H9 (cell line): ENCODE measurements at regions not wholly inside any gene's neighbourhood (a gene's known extent, or its start where the extent isn't known, plus 50 kb on each side); places are given as distances from the start of the nearest gene placed in this dataset.

ENCODE experiments used
- DNase-seq: peaks from one replicate; pipeline ENCODE4 v3.0.0-alpha.2; 2017
- H2AFZ ChIP-seq: one replicate; pipeline ENCODE4 v1.6.1; 2013; ENCODE audit warnings: mild to moderate bottlenecking, low read length, control low read depth, moderate library complexity
- H2AK5ac ChIP-seq: 2 replicates; pipeline ENCODE4 v1.6.1; 2013; ENCODE audit warnings: low read length, control low read depth, mixed read lengths; ENCODE audit not compliant: insufficient read length
- H2BK120ac ChIP-seq: one replicate; pipeline ENCODE4 v1.6.1; 2013; ENCODE audit warnings: low read depth, mild to moderate bottlenecking, low read length, control low read depth, inconsistent platforms; ENCODE audit not compliant: poor library complexity, severe bottlenecking
- H2BK12ac ChIP-seq: 2 replicates; pipeline ENCODE4 v1.6.1; 2013; ENCODE audit warnings: low read length, control low read depth, mixed read lengths, low read depth; ENCODE audit not compliant: insufficient read length
- H2BK15ac ChIP-seq: 2 replicates; pipeline ENCODE4 v1.6.1; 2013; ENCODE audit warnings: low read depth, low read length, control low read depth
- H2BK20ac ChIP-seq: one replicate; pipeline ENCODE4 v1.6.1; 2013; ENCODE audit warnings: low read depth, mild to moderate bottlenecking, low read length, control low read depth, inconsistent platforms; ENCODE audit not compliant: poor library complexity, severe bottlenecking
- H2BK5ac ChIP-seq: 2 replicates; pipeline ENCODE4 v1.6.1; 2013; ENCODE audit warnings: low read length, control low read depth, mixed read lengths; ENCODE audit not compliant: insufficient read length
- H3K14ac ChIP-seq: 2 replicates; pipeline ENCODE4 v1.6.1; 2013; ENCODE audit warnings: low read length, control low read depth; ENCODE audit not compliant: insufficient read depth
- H3K18ac ChIP-seq: 2 replicates; pipeline ENCODE4 v1.6.1; 2013; ENCODE audit warnings: low read depth, mild to moderate bottlenecking, mixed read lengths, low read length, control low read depth; ENCODE audit not compliant: insufficient read length
- H3K23ac ChIP-seq: 2 replicates; pipeline ENCODE4 v1.6.1; 2013; ENCODE audit warnings: low read length, control low read depth, mixed read lengths, low read depth; ENCODE audit not compliant: insufficient read length
- H3K23me2 ChIP-seq: 2 replicates; pipeline ENCODE4 v1.6.1; 2013; ENCODE audit warnings: low read depth, mild to moderate bottlenecking, mixed read lengths, low read length, control low read depth; ENCODE audit not compliant: insufficient read length, poor library complexity, severe bottlenecking
- H3K27ac ChIP-seq: 2 replicates; pipeline ENCODE4 v1.5.1; 2013; ENCODE audit warnings: low read length, control low read depth, mixed read lengths, low read depth; ENCODE audit not compliant: insufficient read length
- H3K27me3 ChIP-seq: 2 replicates; pipeline ENCODE4 v1.6.1; 2013; ENCODE audit warnings: low read length, control low read depth, inconsistent platforms; ENCODE audit not compliant: insufficient read depth
- H3K4ac ChIP-seq: 2 replicates; pipeline ENCODE4 v1.6.1; 2013; ENCODE audit warnings: low read depth, mild to moderate bottlenecking, control low read depth, inconsistent platforms, low read length, moderate library complexity
- H3K4me1 ChIP-seq: 2 replicates; pipeline ENCODE4 v1.6.1; 2013; ENCODE audit warnings: low read length, control low read depth, inconsistent platforms; ENCODE audit not compliant: insufficient read depth
- H3K4me2 ChIP-seq: 2 replicates; pipeline ENCODE4 v1.6.1; 2013; ENCODE audit warnings: low read length, control low read depth, mixed read lengths; ENCODE audit not compliant: insufficient read length, insufficient read depth
- H3K56ac ChIP-seq: 2 replicates; pipeline ENCODE4 v1.6.1; 2013; ENCODE audit warnings: low read depth, mild to moderate bottlenecking, mixed read lengths, low read length, control low read depth; ENCODE audit not compliant: insufficient read length
- H3K79me1 ChIP-seq: 2 replicates; pipeline ENCODE4 v1.6.1; 2013; ENCODE audit warnings: low read depth, mild to moderate bottlenecking, moderate library complexity, low read length, control low read depth, inconsistent platforms; ENCODE audit not compliant: insufficient read depth, poor library complexity, severe bottlenecking
- H3K79me2 ChIP-seq: 2 replicates; pipeline ENCODE4 v1.6.1; 2013; ENCODE audit warnings: low read length, control low read depth, inconsistent platforms; ENCODE audit not compliant: insufficient read depth
- H3K9ac ChIP-seq: 2 replicates; pipeline ENCODE4 v1.6.1; 2013; ENCODE audit warnings: low read length, control low read depth, mixed read lengths; ENCODE audit not compliant: insufficient read length; ENCODE audit errors: extremely low read depth
- H3K9me3 ChIP-seq: one replicate; pipeline ENCODE4 v1.6.1; 2013; ENCODE audit warnings: low read depth, low read length, inconsistent platforms; ENCODE audit not compliant: control insufficient read depth
- H3T11ph ChIP-seq: one replicate; pipeline ENCODE4 v1.6.1; 2013; ENCODE audit warnings: mild to moderate bottlenecking, low read length, control low read depth, inconsistent platforms
- H4K20me1 ChIP-seq: one replicate; pipeline ENCODE4 v1.6.1; 2013; ENCODE audit not compliant: control insufficient read depth, insufficient read length, insufficient read depth
- H4K5ac ChIP-seq: 2 replicates; pipeline ENCODE4 v1.6.1; 2013; ENCODE audit warnings: low read depth, mild to moderate bottlenecking, mixed read lengths, low read length, control low read depth; ENCODE audit not compliant: insufficient read length
- H4K8ac ChIP-seq: replicated peaks from 2 replicates; pipeline ENCODE4 v1.6.1; 2013; ENCODE audit warnings: low read length, control low read depth, mixed read lengths, low read depth; ENCODE audit not compliant: insufficient read length
- H4K91ac ChIP-seq: 2 replicates; pipeline ENCODE4 v1.6.1; 2013; ENCODE audit warnings: low read depth, mild to moderate bottlenecking, moderate library complexity, mixed read lengths, low read length, control low read depth; ENCODE audit not compliant: insufficient read length
- H3K27ac Mint-ChIP-seq, 3 experiments: 2 replicates in 2 of 3; 3 replicates in 1 of 3; pipeline ENCODE4 v1.8.0; 2020 to 2021; ENCODE audit warnings: mixed read lengths in 3 of 3, mild to moderate bottlenecking in 1 of 3, moderate library complexity in 1 of 3
- H3K27me3 Mint-ChIP-seq: 2 replicates; pipeline ENCODE4 v1.8.0; 2021; ENCODE audit warnings: low read depth, mild to moderate bottlenecking, moderate library complexity, mixed read lengths
- H3K36me3 Mint-ChIP-seq, 3 experiments: 2 replicates in 2 of 3; 3 replicates in 1 of 3; pipeline ENCODE4 v1.8.0; 2020 to 2021; ENCODE audit warnings: low read depth in 3 of 3, mixed read lengths in 3 of 3; ENCODE audit not compliant: insufficient read depth in 1 of 3
- H3K4me1 Mint-ChIP-seq, 2 experiments: 2 replicates each; pipeline ENCODE4 v1.8.0; 2020; ENCODE audit warnings: mixed read lengths in 2 of 2
- H3K4me3 Mint-ChIP-seq, 2 experiments: 2 replicates in 1 of 2; 3 replicates in 1 of 2; pipeline ENCODE4 v1.8.0; 2020 to 2021; ENCODE audit warnings: mild to moderate bottlenecking in 2 of 2, mixed read lengths in 2 of 2, moderate library complexity in 1 of 2
- H3K9me3 Mint-ChIP-seq, 2 experiments: 2 replicates in 1 of 2; 3 replicates in 1 of 2; pipeline ENCODE4 v1.8.0; 2020; ENCODE audit warnings: mild to moderate bottlenecking in 2 of 2, mixed read lengths in 2 of 2, moderate library complexity in 1 of 2
- CTCF ChIP-seq: fragments of 200-600 bp; sonication (generic); conservative IDR thresholded peaks from 3 replicates; pipeline ENCODE4 v1.8.0; 2021; ENCODE audit warnings: antibody characterized with exemption, mild to moderate bottlenecking
- WGBS: extraction: QIAGEN DNeasy Blood & Tissue Kit; methylation state at CpG from one replicate; pipeline ENCODE4 v1.1.7; 2013; ENCODE audit warnings: missing lambda C conversion rate, low lambda C conversion rate, mixed read lengths; ENCODE audit not compliant: insufficient read length; ENCODE audit errors: extremely low coverage; 5-methylcytosine and 5-hydroxymethylcytosine counted together

DNA sequence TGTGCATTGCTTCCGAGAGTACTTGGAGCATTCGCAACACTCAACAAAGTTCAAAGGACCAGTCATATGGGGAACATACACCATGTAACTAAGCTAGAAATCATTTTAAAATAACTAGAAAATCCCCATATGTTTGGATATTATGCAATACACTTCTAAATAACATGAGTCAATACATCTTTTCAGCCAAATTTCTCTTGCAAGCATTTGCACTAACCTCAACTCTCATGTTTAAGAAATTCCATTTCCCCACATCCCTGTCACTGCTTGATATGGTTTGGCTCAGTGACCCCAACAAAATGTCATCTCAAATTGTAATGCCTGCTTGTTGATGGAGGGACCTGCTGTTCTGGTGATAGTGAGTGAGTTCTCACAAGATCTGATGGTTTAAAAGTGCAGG is 85.7 kb upstream of the CST7 start:
- peaks cover 13 to 28% (median 18%) of the 10 kb centered on the region in 3 experiments; a peak in 6 of 7 replicates for H3K36me3 Mint-ChIP-seq
- H3K9me3 ChIP-seq, result peaks cover 23% of the 10 kb centered on the region
- no peak overlapping the region for H3K9ac ChIP-seq
- H3K18ac ChIP-seq, result no peak overlapping the region
- H2BK120ac ChIP-seq, result no peak overlapping the region
- H2AK5ac ChIP-seq, result no peak overlapping the region
- H3K27me3 Mint-ChIP-seq, result peaks cover 4% of the 10 kb centered on the region
- no peak overlapping the region for H2BK20ac ChIP-seq
- H3K14ac ChIP-seq, result no peak overlapping the region
- no peak overlapping the region for H3K27ac ChIP-seq
- no peak for TF ChIP-seq CTCF
- no peak overlapping the region for H3K4me2 ChIP-seq
- no peak overlapping the region for H3K4ac ChIP-seq
- no peak overlapping the region for H2BK12ac ChIP-seq
- H3K23ac ChIP-seq, result no peak overlapping the region
- H3K79me1 ChIP-seq, result no peaks in the 10 kb centered on the region
- H4K8ac ChIP-seq, result no peak overlapping the region
- H2AFZ ChIP-seq, result no peak overlapping the region
- no peak overlapping the region for H2BK15ac ChIP-seq
- DNase-seq, result no peak
- no peaks in the 10 kb centered on the region for H4K20me1 ChIP-seq
- H3K27me3 ChIP-seq, result no peaks in the 10 kb centered on the region
- H3K56ac ChIP-seq, result no peak overlapping the region
- no peak overlapping the region for H3K27ac Mint-ChIP-seq
- peaks cover 48 to 60% of the 10 kb centered on the region in 2 experiments for H3K9me3 Mint-ChIP-seq
- no peak overlapping the region for H4K91ac ChIP-seq
- no peak overlapping the region for H2BK5ac ChIP-seq
- no CpG with 5 or more reads among the region's 2 CpGs for WGBS
- no peak overlapping the region for H3T11ph ChIP-seq
- H3K4me1 Mint-ChIP-seq, result no peaks in the 10 kb centered on the region
- no peaks in the 10 kb centered on the region for H3K4me1 ChIP-seq
- H3K79me2 ChIP-seq, result no peaks in the 10 kb centered on the region
- H3K4me3 Mint-ChIP-seq, result no peak overlapping the region
- H4K5ac ChIP-seq, result no peak overlapping the region
- H3K23me2 ChIP-seq, result no peaks in the 10 kb centered on the region
